ENCODE measurements at regions not wholly inside any gene's neighbourhood (a gene's known extent, or its start where the extent isn't known, plus 50 kb on each side); places are given as distances from the start of the nearest gene placed in this dataset.

DNA sequence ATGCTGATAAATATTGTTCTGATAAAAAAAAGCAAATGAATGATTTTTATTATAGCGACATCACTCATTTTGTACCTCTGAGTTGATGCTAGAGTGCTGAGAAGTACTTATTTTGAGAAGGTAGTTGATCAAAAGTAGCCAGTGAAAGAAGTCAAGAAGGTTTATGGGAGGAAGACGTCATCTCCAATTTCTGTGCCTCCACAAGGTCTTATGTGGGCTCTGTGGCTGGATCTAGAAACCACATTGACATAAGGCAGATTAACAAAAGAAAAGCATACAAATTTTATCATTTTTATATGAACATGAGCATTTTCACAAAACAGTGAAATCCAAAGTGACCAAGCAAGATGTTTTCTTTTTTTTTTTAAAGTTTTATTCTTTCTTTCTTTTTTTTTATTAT is 289.5 kb upstream of the FAR2 start:
- Mint-ChIP-seq H3K9me3 (no peaks in the 10 kb centered on the region), H3K4me3 (no peak overlapping the region), H3K36me3 (ENCODE audit: low read depth) (no peaks in the 10 kb centered on the region), H3K27me3 (no peaks in the 10 kb centered on the region), H3K27ac (no peak overlapping the region), H3K4me1 (ENCODE audit: low read depth) (no peaks in the 10 kb centered on the region)
- CTCF ChIA-PET, result no interaction called here
- TF ChIP-seq, protein P1, sequence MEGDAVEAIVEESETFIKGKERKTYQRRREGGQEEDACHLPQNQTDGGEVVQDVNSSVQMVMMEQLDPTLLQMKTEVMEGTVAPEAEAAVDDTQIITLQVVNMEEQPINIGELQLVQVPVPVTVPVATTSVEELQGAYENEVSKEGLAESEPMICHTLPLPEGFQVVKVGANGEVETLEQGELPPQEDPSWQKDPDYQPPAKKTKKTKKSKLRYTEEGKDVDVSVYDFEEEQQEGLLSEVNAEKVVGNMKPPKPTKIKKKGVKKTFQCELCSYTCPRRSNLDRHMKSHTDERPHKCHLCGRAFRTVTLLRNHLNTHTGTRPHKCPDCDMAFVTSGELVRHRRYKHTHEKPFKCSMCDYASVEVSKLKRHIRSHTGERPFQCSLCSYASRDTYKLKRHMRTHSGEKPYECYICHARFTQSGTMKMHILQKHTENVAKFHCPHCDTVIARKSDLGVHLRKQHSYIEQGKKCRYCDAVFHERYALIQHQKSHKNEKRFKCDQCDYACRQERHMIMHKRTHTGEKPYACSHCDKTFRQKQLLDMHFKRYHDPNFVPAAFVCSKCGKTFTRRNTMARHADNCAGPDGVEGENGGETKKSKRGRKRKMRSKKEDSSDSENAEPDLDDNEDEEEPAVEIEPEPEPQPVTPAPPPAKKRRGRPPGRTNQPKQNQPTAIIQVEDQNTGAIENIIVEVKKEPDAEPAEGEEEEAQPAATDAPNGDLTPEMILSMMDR (IDR thresholded peaks at IDR 0.05), result no peak
- DNase-seq, result no peak
- no peak for ATAC-seq
- POLR2A ChIA-PET, result no interaction called here
- intact Hi-C loops (cut with micrococcal nuclease), result no loop called here

DNA sequence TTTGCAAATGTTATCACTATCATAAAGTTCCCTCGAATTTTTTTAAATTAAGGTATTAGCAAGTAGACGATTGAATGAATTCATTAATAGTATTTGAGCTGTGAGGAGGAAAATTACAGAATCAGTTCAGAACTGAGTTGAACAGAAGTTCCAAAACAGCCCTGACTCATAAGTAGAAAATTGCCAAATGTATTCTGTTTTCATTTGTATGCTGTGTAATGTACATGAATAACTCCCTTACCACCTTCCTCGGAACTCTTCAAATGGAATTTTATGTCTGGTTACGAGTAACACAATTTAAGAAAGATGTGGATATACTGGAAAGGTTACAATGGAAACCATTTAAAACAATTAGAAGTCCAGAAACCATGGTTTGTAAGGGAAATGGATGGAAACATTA is 283.3 kb upstream of the FAR2 start:
- ATAC-seq (no peak), DNase-seq (no peak)
- no peaks in the 10 kb centered on the region for H3K9me3 Mint-ChIP-seq
- ChIA-PET POLR2A (no interaction called here), CTCF (no interaction called here)
- TF ChIP-seq, protein P1 (IDR thresholded peaks at IDR 0.05), result no peak
- H3K4me1 Mint-ChIP-seq (ENCODE audit: low read depth), result no peaks in the 10 kb centered on the region
- no peak overlapping the region for H3K4me3 Mint-ChIP-seq
- H3K27ac Mint-ChIP-seq, result no peak overlapping the region
- H3K27me3 Mint-ChIP-seq, result peaks cover 5% of the 10 kb centered on the region
- intact Hi-C loops (cut with micrococcal nuclease), result no loop called here
- H3K36me3 Mint-ChIP-seq (ENCODE audit: low read depth), result no peaks in the 10 kb centered on the region

DNA sequence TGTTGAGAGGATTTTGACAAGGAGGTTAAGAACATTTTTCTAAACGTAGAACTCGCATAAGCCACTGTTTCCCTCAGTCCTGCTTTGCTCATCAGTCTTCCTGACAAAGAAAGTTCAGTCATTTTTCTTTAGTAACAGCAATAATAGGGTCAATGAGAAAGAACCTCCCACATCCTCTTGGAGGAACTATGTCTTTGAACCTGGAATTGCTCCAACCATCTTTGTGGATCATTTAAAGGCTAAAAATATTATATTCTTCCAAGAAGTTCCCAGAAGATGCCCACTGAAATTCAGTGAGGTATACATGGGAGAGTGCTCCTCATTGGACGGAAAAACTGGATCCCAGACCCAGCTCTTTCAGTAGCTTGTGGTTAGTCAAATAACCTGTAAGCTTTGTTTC is 282.8 kb upstream of the FAR2 start:
- TF ChIP-seq, protein P1 (IDR thresholded peaks at IDR 0.05), result no peak
- CTCF ChIA-PET, result interaction anchor here (0.5 kb wide), 1 partner anchor 1164 kb away, joined by 3 read pairs; no protein-coding TSS in a partner anchor
- Mint-ChIP-seq H3K27ac (no peak overlapping the region), H3K4me3 (no peak overlapping the region), H3K9me3 (no peaks in the 10 kb centered on the region), H3K36me3 (ENCODE audit: low read depth) (no peaks in the 10 kb centered on the region), H3K27me3 (peaks cover 5% of the 10 kb centered on the region), H3K4me1 (ENCODE audit: low read depth) (no peaks in the 10 kb centered on the region)
- DNase-seq (no peak), ATAC-seq (no peak)
- intact Hi-C loops (cut with micrococcal nuclease), result no loop called here
- POLR2A ChIA-PET, result no interaction called here

DNA sequence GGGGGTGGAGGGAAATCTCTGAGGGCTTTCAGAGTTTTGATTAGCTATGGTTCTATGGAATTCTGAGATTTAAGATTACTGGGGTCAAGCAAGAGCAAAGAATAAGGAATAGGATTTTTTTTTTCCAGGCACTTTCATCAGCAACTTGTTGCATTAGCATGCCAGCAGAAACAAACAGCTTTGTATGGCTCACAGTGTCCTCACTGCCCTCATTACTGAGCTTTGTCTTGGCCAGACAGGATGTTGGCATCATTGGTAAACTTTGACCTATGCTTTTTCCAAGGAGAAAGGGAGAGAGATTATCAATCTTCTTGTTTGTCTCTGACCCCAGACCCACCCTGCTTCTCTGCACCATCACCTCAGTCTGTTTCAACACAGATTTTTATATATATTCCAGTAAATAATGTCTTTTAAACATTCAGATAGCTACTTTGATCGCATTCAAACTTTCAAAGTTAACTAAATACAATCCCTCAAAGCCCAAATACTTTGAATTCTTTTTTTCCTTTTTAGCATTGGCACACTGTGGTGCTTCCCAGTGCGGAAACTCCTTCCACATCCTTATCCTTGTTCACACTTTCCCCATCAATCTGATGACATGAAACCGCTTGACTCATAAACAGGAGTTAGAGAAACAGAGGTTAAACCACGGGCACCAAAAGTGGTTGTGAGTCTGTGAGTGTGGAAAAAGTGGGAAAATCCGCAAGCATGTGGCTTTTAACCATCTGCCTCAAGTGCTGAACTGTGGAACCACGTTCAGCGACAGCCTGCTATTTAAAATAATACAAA is 282.2 kb upstream of the FAR2 start:
- no peak overlapping the region for H3K27ac Mint-ChIP-seq
- CTCF ChIA-PET, result interaction anchor here (0.5 kb wide), 1 partner anchor 1164 kb away, joined by 3 read pairs; no protein-coding TSS in a partner anchor
- H3K4me3 Mint-ChIP-seq, result no peak overlapping the region
- TF ChIP-seq, protein P1 (IDR thresholded peaks at IDR 0.05), result no peak
- POLR2A ChIA-PET, result no interaction called here
- intact Hi-C loops (cut with micrococcal nuclease), result no loop called here
- H3K9me3 Mint-ChIP-seq, result no peaks in the 10 kb centered on the region
- no peaks in the 10 kb centered on the region for H3K4me1 Mint-ChIP-seq (ENCODE audit: low read depth)
- H3K27me3 Mint-ChIP-seq, result peaks cover 5% of the 10 kb centered on the region
- ATAC-seq, result no peak
- no peak for DNase-seq
- H3K36me3 Mint-ChIP-seq (ENCODE audit: low read depth), result no peaks in the 10 kb centered on the region

DNA sequence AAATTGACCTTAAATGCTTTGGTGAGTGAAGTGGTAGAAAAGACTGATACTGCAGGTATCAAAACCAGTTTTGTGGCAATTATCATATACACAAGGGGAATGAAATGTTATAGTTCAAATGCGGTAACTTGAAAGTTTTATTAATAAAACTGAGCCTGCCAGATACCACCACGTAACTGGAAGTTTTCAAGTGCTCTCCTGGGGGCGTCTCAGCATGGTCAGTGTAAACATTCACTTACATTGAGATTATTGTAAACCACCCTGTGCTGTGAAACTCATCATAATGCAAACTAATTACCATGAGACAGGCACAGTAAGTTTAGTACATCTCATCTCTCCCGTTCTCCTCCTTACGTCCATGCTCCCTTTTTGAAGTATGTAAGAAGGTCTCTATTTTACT is 280.7 kb upstream of the FAR2 start:
- Mint-ChIP-seq H3K36me3 (ENCODE audit: low read depth) (no peaks in the 10 kb centered on the region), H3K27me3 (peaks cover 5% of the 10 kb centered on the region), H3K27ac (no peak overlapping the region), H3K9me3 (no peaks in the 10 kb centered on the region), H3K4me3 (no peak overlapping the region), H3K4me1 (ENCODE audit: low read depth) (no peaks in the 10 kb centered on the region)
- ATAC-seq, result no peak
- intact Hi-C loops (cut with micrococcal nuclease), result no loop called here
- ChIA-PET CTCF (no interaction called here), POLR2A (no interaction called here)
- no peak for DNase-seq
- TF ChIP-seq, protein P1 (IDR thresholded peaks at IDR 0.05), result no peak

All from activated CD8-positive, alpha-beta T cell treated with anti-CD3 and anti-CD28 coated beads for 36 hours (primary cell).